A549 (cell line): ENCODE measurements at regions not wholly inside any gene's neighbourhood (a gene's known extent, or its start where the extent isn't known, plus 50 kb on each side); places are given as distances from the start of the nearest gene placed in this dataset.
A peak's percentile ranks its signal among the peaks of the same experiment; 100 is the strongest.

ENCODE experiments used
- ATAC-seq, 2 experiments: fragments of 200-7000 bp in 1 of 2; fragments of >200 bp in 1 of 2; cut with Nextera tagmentation in 1 of 2; cut with Tn5 transposase in 1 of 2; 3 replicates each; pipeline versions ENCODE4 v1.8.0 to v1.9.1; 2018 to 2020; ENCODE audit warnings: mild to moderate bottlenecking in 1 of 2, moderate library complexity in 1 of 2
- CTCF ChIA-PET: fragments of 300-600 bp; sonication (Branson Sonifier 250); formaldehyde crosslinking; extraction: SDS; loops from one replicate; lab custom pipeline; 2021; ENCODE audit warnings: antibody characterized with exemption, inconsistent platforms; lab: Yijun Ruan, JAX
- POLR2A ChIA-PET: fragments of 350-600 bp; formaldehyde crosslinking; extraction: SDS; loops from one replicate; lab custom pipeline; 2021; ENCODE audit warnings: antibody characterized with exemption, inconsistent platforms; lab: Yijun Ruan, JAX
- DNase-seq, 2 experiments: peaks; one replicate each; pipeline versions ENCODE4 v3.0.0 to v3.0.0-alpha.2; 2011 to 2016; ENCODE audit warnings: low read depth in 1 of 2, low spot score in 1 of 2
- FAIRE-seq: peaks from 2 replicates; lab custom pipeline; 2011; peaks lifted over from hg19 to GRCh38; lab: Jason Lieb, UNC
- H3K27ac ChIP-seq, 2 experiments: fragments of >200 bp; sonication (Bioruptor Twin); formaldehyde crosslinking; 3 replicates each; pipeline ENCODE4 v1.5.1; 2016 to 2017
- H3K4me1 ChIP-seq: fragments of >200 bp; sonication (Bioruptor Twin); formaldehyde crosslinking; 3 replicates; pipeline ENCODE4 v1.6.1; 2016
- H3K4me2 ChIP-seq: fragments of >200 bp; sonication (Bioruptor Twin); formaldehyde crosslinking; 3 replicates; pipeline ENCODE4 v1.6.1; 2016
- H3K4me3 ChIP-seq: fragments of >200 bp; sonication (Bioruptor Twin); formaldehyde crosslinking; 3 replicates; pipeline ENCODE4 v1.5.1; 2016
- H3K9me3 ChIP-seq: fragments of >200 bp; sonication (Bioruptor Twin); formaldehyde crosslinking; 3 replicates; pipeline ENCODE4 v1.6.1; 2016
- CBX2 ChIP-seq: fragments of 200-600 bp; sonication (generic); IDR thresholded peaks from 2 replicates; pipeline ENCODE4 v1.6.1; 2016; ENCODE audit warnings: low read depth, mild to moderate bottlenecking, borderline replicate concordance
- EHF ChIP-seq: fragments of 250-450 bp; sonication (Bioruptor Pico); IDR thresholded peaks from 2 replicates; pipeline ENCODE4 v1.5.0; 2020; ENCODE audit warnings: mild to moderate bottlenecking
- ESRRA ChIP-seq: fragments of 150-350 bp; IDR thresholded peaks from 2 replicates; pipeline ENCODE4 v1.6.1; 2014; ENCODE audit warnings: mild to moderate bottlenecking, low read length, borderline replicate concordance
- HDAC2 ChIP-seq: fragments of 200-600 bp; sonication (generic); IDR thresholded peaks from 2 replicates; pipeline ENCODE4 v1.6.1; 2016
- MYC ChIP-seq: IDR thresholded peaks from 2 replicates; pipeline ENCODE4 v1.6.1; 2012; ENCODE audit warnings: mild to moderate bottlenecking, inconsistent platforms, low read length, improper control_type of control experiment, borderline replicate concordance
- NPAS2 ChIP-seq: fragments of 250-450 bp; sonication (Bioruptor Pico); IDR thresholded peaks from 2 replicates; pipeline ENCODE4 v1.8.0; 2022; ENCODE audit warnings: mild to moderate bottlenecking, moderate library complexity, borderline replicate concordance
- PHF8 ChIP-seq: fragments of 200-600 bp; sonication (generic); IDR thresholded peaks from 2 replicates; pipeline ENCODE4 v1.6.1; 2016; ENCODE audit warnings: low read depth, mild to moderate bottlenecking, antibody characterized with exemption, moderate library complexity, borderline replicate concordance
- RAD21 ChIP-seq, 2 experiments: fragments of >200 bp in 1 of 2; sonication (Bioruptor Twin) in 1 of 2; formaldehyde crosslinking in 1 of 2; IDR thresholded peaks in 1 of 2; conservative IDR thresholded peaks in 1 of 2; 2 replicates in 1 of 2; 3 replicates in 1 of 2; pipeline ENCODE4 v1.6.1; 2012 to 2018; ENCODE audit warnings: inconsistent platforms in 1 of 2
- SMC3 ChIP-seq: fragments of >200 bp; sonication (Bioruptor Twin); formaldehyde crosslinking; IDR thresholded peaks from 3 replicates; pipeline ENCODE4 v1.6.1; 2018; ENCODE audit warnings: inconsistent platforms
- ZNF302 ChIP-seq: fragments of 250-450 bp; sonication (Bioruptor Pico); IDR thresholded peaks from 2 replicates; pipeline ENCODE4 v1.9.0; 2021; ENCODE audit warnings: inconsistent platforms, mild to moderate bottlenecking, moderate library complexity
- WGBS: methylation state at CpG from one replicate; pipeline ENCODE4 v1.1.6; 2017; ENCODE audit errors: missing lambda C conversion rate; 5-methylcytosine and 5-hydroxymethylcytosine counted together
- TF ChIP-seq, protein P1 (sequence below): fragments of 250-450 bp; sonication (Bioruptor Pico); IDR thresholded peaks from 2 replicates; pipeline ENCODE4 v1.5.0; 2020; ENCODE audit warnings: low read depth, mild to moderate bottlenecking, moderate library complexity
- TF ChIP-seq, protein P2 (sequence below): IDR thresholded peaks from 2 replicates; pipeline ENCODE4 v1.6.1; 2012
- TF ChIP-seq, protein P3 (sequence below): IDR thresholded peaks from 2 replicates; pipeline ENCODE4 v1.6.1; 2012; ENCODE audit warnings: low read depth, borderline replicate concordance
- TF ChIP-seq, protein P4 (sequence below): IDR thresholded peaks from 2 replicates; pipeline ENCODE4 v1.6.1; 2012
- TF ChIP-seq, protein P5 (sequence below): fragments of >200 bp; sonication (Bioruptor Twin); formaldehyde crosslinking; IDR thresholded peaks from 3 replicates; pipeline ENCODE4 v1.6.1; 2016
- TF ChIP-seq, protein P6 (sequence below): fragments of >200 bp; sonication (Bioruptor Twin); formaldehyde crosslinking; IDR thresholded peaks from 3 replicates; pipeline ENCODE4 v1.5.1; 2016

DNA sequence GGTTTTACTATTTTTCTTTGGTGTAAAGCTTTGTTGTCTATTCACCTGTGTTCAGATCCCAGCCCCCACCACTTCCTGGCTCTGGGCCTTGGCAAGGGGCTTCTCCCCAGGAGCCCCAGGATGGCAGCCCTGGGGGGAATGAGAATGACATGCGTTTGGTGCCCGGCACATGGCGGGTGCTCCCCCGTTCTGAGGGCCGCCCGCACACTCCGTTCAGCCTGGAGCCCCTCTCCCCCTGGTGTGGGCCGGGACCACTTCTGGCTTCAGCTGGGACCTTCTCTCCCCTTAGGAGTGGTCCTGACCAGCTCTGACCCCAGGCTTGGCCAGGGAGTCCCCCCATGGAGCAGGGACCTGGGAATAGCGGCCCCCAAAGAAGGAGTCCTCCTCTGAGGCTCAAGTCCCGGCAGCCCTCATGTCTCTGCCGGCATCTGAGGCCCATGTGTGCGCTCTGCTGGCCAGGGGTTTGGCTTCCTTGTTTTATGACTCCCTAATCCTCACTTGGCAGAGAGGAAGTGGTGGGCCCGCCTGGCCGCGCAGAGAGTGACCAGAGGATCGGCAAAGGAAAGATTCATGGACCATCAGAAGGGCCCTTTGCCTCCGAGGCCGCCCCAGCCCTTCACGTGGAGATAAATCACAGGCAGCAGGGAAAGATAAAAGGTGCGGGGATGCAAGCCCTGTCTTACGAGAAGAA is 57.0 kb upstream of the LMX1B start:
- DNase-seq = no peak
- FAIRE-seq = no peak
- TF ChIP-seq, protein P1, sequence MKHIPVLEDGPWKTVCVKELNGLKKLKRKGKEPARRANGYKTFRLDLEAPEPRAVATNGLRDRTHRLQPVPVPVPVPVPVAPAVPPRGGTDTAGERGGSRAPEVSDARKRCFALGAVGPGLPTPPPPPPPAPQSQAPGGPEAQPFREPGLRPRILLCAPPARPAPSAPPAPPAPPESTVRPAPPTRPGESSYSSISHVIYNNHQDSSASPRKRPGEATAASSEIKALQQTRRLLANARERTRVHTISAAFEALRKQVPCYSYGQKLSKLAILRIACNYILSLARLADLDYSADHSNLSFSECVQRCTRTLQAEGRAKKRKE (CRISPR knock-in tag) = no peak
- TF ChIP-seq CBX2 = no peak
- TF ChIP-seq, protein P2, sequence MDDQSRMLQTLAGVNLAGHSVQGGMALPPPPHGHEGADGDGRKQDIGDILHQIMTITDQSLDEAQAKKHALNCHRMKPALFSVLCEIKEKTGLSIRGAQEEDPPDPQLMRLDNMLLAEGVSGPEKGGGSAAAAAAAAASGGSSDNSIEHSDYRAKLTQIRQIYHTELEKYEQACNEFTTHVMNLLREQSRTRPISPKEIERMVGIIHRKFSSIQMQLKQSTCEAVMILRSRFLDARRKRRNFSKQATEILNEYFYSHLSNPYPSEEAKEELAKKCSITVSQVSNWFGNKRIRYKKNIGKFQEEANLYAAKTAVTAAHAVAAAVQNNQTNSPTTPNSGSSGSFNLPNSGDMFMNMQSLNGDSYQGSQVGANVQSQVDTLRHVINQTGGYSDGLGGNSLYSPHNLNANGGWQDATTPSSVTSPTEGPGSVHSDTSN = no peak
- TF ChIP-seq, protein P3, sequence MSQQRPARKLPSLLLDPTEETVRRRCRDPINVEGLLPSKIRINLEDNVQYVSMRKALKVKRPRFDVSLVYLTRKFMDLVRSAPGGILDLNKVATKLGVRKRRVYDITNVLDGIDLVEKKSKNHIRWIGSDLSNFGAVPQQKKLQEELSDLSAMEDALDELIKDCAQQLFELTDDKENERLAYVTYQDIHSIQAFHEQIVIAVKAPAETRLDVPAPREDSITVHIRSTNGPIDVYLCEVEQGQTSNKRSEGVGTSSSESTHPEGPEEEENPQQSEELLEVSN = no peak
- TF ChIP-seq EHF (CRISPR knock-in tag) = no peak
- TF ChIP-seq, protein P4, sequence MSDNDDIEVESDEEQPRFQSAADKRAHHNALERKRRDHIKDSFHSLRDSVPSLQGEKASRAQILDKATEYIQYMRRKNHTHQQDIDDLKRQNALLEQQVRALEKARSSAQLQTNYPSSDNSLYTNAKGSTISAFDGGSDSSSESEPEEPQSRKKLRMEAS = no peak
- TF ChIP-seq, protein P5, sequence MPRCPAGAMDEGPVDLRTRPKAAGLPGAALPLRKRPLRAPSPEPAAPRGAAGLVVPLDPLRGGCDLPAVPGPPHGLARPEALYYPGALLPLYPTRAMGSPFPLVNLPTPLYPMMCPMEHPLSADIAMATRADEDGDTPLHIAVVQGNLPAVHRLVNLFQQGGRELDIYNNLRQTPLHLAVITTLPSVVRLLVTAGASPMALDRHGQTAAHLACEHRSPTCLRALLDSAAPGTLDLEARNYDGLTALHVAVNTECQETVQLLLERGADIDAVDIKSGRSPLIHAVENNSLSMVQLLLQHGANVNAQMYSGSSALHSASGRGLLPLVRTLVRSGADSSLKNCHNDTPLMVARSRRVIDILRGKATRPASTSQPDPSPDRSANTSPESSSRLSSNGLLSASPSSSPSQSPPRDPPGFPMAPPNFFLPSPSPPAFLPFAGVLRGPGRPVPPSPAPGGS = no peak
- TF ChIP-seq HDAC2 = no peak
- TF ChIP-seq RAD21 (conservative IDR thresholded peaks at IDR 0.05 in 1 of 2, IDR thresholded peaks at IDR 0.05 in 1 of 2) = no peak
- no peak for TF ChIP-seq MYC
- no peak for ATAC-seq
- Histone ChIP-seq H3K27ac (no peak overlapping the region), H3K4me2 (no peak overlapping the region), H3K9me3 (no peaks in the 10 kb centered on the region), H3K4me1 (no peaks in the 10 kb centered on the region), H3K4me3 (no peak overlapping the region)
- 83% methylated on average over 21 of the region's 21 CpGs for WGBS
- ChIA-PET CTCF (interaction anchor here (0.7 to 10.9 kb wide), 19 partner anchors 10 to 1505 kb away, joined by 3 to 225 read pairs (median 8); no protein-coding TSS in a partner anchor), POLR2A (no interaction called here)

DNA sequence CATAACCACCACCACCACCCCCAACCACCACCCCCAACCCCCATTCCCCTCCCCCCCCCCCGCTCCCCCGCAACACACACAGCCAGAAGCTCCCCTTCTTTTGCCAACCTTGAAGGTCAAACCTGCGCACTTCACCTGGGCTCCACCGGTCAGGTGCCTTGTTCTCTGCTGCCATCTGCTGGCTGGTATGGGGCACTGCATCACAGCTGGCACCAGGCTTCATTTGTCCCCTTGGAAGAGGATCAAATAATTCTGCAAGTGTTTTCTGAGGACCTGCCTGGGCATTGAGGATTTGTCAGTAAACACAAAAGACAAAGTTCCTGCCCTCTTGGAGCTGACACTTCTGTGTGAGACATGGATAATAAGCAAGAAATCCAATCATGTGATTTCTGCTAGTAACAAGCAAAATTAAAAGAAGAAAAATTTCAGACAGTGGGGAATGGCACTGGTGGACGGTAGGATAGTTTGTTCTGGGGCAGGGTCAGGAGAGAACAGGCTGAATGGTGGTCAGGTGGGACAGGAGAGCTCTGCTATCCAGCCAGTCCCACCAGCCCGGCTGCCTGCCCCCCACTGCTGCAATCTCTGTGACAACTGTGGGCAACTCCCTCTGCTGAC is 55.6 kb upstream of the LMX1B start:
- TF ChIP-seq SMC3 (peak; percentile 77), NPAS2 (CRISPR knock-in tag) (no peak), RAD21 (conservative IDR thresholded peaks at IDR 0.05 in 1 of 2, IDR thresholded peaks at IDR 0.05 in 1 of 2) (peak; percentile 85 to 88), ESRRA (peak; percentile 79; the same call in 1 of the 2 replicates), ZNF302 (no peak), PHF8 (no peak)
- TF ChIP-seq, protein P6, sequence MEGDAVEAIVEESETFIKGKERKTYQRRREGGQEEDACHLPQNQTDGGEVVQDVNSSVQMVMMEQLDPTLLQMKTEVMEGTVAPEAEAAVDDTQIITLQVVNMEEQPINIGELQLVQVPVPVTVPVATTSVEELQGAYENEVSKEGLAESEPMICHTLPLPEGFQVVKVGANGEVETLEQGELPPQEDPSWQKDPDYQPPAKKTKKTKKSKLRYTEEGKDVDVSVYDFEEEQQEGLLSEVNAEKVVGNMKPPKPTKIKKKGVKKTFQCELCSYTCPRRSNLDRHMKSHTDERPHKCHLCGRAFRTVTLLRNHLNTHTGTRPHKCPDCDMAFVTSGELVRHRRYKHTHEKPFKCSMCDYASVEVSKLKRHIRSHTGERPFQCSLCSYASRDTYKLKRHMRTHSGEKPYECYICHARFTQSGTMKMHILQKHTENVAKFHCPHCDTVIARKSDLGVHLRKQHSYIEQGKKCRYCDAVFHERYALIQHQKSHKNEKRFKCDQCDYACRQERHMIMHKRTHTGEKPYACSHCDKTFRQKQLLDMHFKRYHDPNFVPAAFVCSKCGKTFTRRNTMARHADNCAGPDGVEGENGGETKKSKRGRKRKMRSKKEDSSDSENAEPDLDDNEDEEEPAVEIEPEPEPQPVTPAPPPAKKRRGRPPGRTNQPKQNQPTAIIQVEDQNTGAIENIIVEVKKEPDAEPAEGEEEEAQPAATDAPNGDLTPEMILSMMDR = peak; percentile 80
- POLR2A ChIA-PET = no interaction called here
- ATAC-seq (peak; percentile 79 to 86; a peak in 5 of 6 replicates), DNase-seq (peak; percentile 51 to 72), FAIRE-seq (no peak)
- WGBS = 0% methylated on average over 6 of the region's 6 CpGs
- Histone ChIP-seq H3K4me3 (no peak overlapping the region), H3K27ac (no peak overlapping the region), H3K4me2 (no peak overlapping the region), H3K4me1 (no peaks in the 10 kb centered on the region), H3K9me3 (no peaks in the 10 kb centered on the region)
- CTCF ChIA-PET = interaction anchor here (0.5 to 10.9 kb wide), 48 partner anchors 11 to 999 kb away, joined by 3 to 225 read pairs (median 4); no protein-coding TSS in a partner anchor
